OCI-LY3 (cell line): ENCODE measurements at regions not wholly inside any gene's neighbourhood (a gene's known extent, or its start where the extent isn't known, plus 50 kb on each side); places are given as distances from the start of the nearest gene placed in this dataset.
A peak's percentile ranks its signal among the peaks of the same experiment; 100 is the strongest.

Experiments
- H2AFZ ChIP-seq: fragments of 200-600, 300-600 bp; shearing (Covaris generic); 2 replicates; pipeline ENCODE4 v1.6.0; 2014; ENCODE audit warnings: antibody characterized with exemption, low read depth, low read length
- H3K27ac ChIP-seq: fragments of 200-600, 300-600 bp; sonication (generic); 2 replicates; pipeline ENCODE4 v1.5.1; 2014; ENCODE audit warnings: mild to moderate bottlenecking, low read length, moderate library complexity, mixed read lengths
- H3K27me3 ChIP-seq: fragments of 200-600, 300-600 bp; sonication (generic); 2 replicates; pipeline ENCODE4 v1.6.1; 2014; ENCODE audit warnings: low read depth, low read length, mixed read lengths
- H3K36me3 ChIP-seq: fragments of 200-600, 300-600 bp; sonication (generic); replicated peaks from 2 replicates; pipeline ENCODE3; 2014; ENCODE audit warnings: low read depth, low read length, mixed read lengths
- H3K4me1 ChIP-seq: fragments of 300-600, 200-600 bp; sonication (generic); 2 replicates; pipeline ENCODE4 v1.6.1; 2014; ENCODE audit warnings: low read length, mixed read lengths
- H3K4me2 ChIP-seq: fragments of 200-600, 300-600 bp; sonication (generic); 2 replicates; pipeline ENCODE4 v1.6.1; 2014; ENCODE audit warnings: low read length, mixed read lengths
- H3K4me3 ChIP-seq: fragments of 300-600, 200-600 bp; sonication (generic); 2 replicates; pipeline ENCODE4 v1.5.1; 2014; ENCODE audit warnings: antibody characterized with exemption, mild to moderate bottlenecking, low read length, moderate library complexity
- H3K79me2 ChIP-seq: fragments of 300-600, 200-600 bp; shearing (Covaris generic); 2 replicates; pipeline ENCODE4 v1.6.1; 2014; ENCODE audit warnings: mild to moderate bottlenecking, low read length, mixed read lengths
- H3K9ac ChIP-seq: fragments of 300-600, 200-600 bp; shearing (Covaris generic); 2 replicates; pipeline ENCODE4 v1.6.0; 2014; ENCODE audit warnings: mild to moderate bottlenecking, low read length, moderate library complexity
- H3K9me3 ChIP-seq: fragments of 200-600, 300-600 bp; shearing (Covaris generic); 2 replicates; pipeline ENCODE4 v1.6.1; 2014; ENCODE audit warnings: low read length, mixed read lengths; ENCODE audit not compliant: insufficient read depth
- H4K20me1 ChIP-seq: fragments of 200-600, 300-600 bp; sonication (generic); 2 replicates; pipeline ENCODE4 v1.6.1; 2016; ENCODE audit warnings: low read length, mixed read lengths; ENCODE audit not compliant: insufficient read depth
- CTCF ChIP-seq: fragments of 200-600, 300-600 bp; sonication (generic); IDR thresholded peaks from 2 replicates; pipeline ENCODE4 v1.5.1; 2014; ENCODE audit warnings: antibody characterized with exemption, low read length, low read depth
- EZH2phosphoT487 ChIP-seq: fragments of 200-600 bp; shearing (Covaris generic); IDR thresholded peaks from 2 replicates; pipeline ENCODE4 v1.6.1; 2018; ENCODE audit warnings: antibody characterized with exemption, mixed run types, low read depth

- H3K27ac ChIP-seq = no peak overlapping the region
- H3K9me3 ChIP-seq = no peaks in the 10 kb centered on the region
- TF ChIP-seq EZH2phosphoT487 = no peak
- no peak for TF ChIP-seq CTCF
- H3K79me2 ChIP-seq = no peaks in the 10 kb centered on the region
- H3K36me3 ChIP-seq = no peaks in the 10 kb centered on the region
- H3K4me3 ChIP-seq = no peak overlapping the region
- H3K4me1 ChIP-seq = no peaks in the 10 kb centered on the region; the same call in 1 of the 2 replicates
- H3K27me3 ChIP-seq = no peaks in the 10 kb centered on the region
- H2AFZ ChIP-seq = no peak overlapping the region
- no peaks in the 10 kb centered on the region for H4K20me1 ChIP-seq
- H3K9ac ChIP-seq = no peak overlapping the region
- H3K4me2 ChIP-seq = no peak overlapping the region
Observed at GRCh38 chrX:96389281-96390047, 295.2 kb upstream of the DIAPH2 start.

GRCh38 chrX:96394598-96394997 is 290.0 kb upstream of the DIAPH2 start:
- no peak for TF ChIP-seq CTCF
- TF ChIP-seq EZH2phosphoT487 = no peak
- H3K36me3 ChIP-seq = no peaks in the 10 kb centered on the region
- no peak overlapping the region for H3K4me2 ChIP-seq
- H3K27me3 ChIP-seq = no peaks in the 10 kb centered on the region
- H3K79me2 ChIP-seq = no peaks in the 10 kb centered on the region
- no peaks in the 10 kb centered on the region for H3K4me1 ChIP-seq
- no peak overlapping the region for H3K9ac ChIP-seq
- H3K9me3 ChIP-seq = no peaks in the 10 kb centered on the region
- H3K27ac ChIP-seq = no peak overlapping the region
- H4K20me1 ChIP-seq = no peaks in the 10 kb centered on the region
- H3K4me3 ChIP-seq = no peak overlapping the region
- no peak overlapping the region for H2AFZ ChIP-seq

- Histone ChIP-seq H4K20me1 (no peaks in the 10 kb centered on the region), H3K9me3 (no peaks in the 10 kb centered on the region), H2AFZ (no peak overlapping the region), H3K79me2 (no peaks in the 10 kb centered on the region), H3K9ac (no peak overlapping the region), H3K4me1 (peaks cover 25% of the 10 kb centered on the region), H3K4me2 (no peak overlapping the region), H3K27ac (no peak overlapping the region), H3K4me3 (no peak overlapping the region), H3K27me3 (no peaks in the 10 kb centered on the region), H3K36me3 (no peaks in the 10 kb centered on the region)
- TF ChIP-seq EZH2phosphoT487 = no peak
- no peak for TF ChIP-seq CTCF
Observed at GRCh38 chrX:96403446-96403845, 281.2 kb upstream of the DIAPH2 start.

GRCh38 chrX:96405842-96406241 is 278.8 kb upstream of the DIAPH2 start:
- Histone ChIP-seq H2AFZ (no peak overlapping the region), H3K4me2 (peak overlapping the region; percentile 42), H3K79me2 (no peaks in the 10 kb centered on the region), H3K9ac (no peak overlapping the region), H3K36me3 (no peaks in the 10 kb centered on the region), H3K4me3 (no peak overlapping the region), H3K4me1 (peaks cover 25% of the 10 kb centered on the region), H3K9me3 (no peaks in the 10 kb centered on the region), H4K20me1 (no peaks in the 10 kb centered on the region), H3K27me3 (no peaks in the 10 kb centered on the region), H3K27ac (no peak overlapping the region)
- TF ChIP-seq EZH2phosphoT487 = no peak
- TF ChIP-seq CTCF = no peak
